DND-41 (cell line): ENCODE measurements at regions not wholly inside any gene's neighbourhood (a gene's known extent, or its start where the extent isn't known, plus 50 kb on each side); places are given as distances from the start of the nearest gene placed in this dataset.

Experiments used
- EZH2 ChIP-seq: IDR thresholded peaks from 3 replicates; pipeline ENCODE4 v1.6.1; 2012; ENCODE audit warnings: borderline replicate concordance, low read depth, mild to moderate bottlenecking, moderate library complexity, low read length, inconsistent platforms; ENCODE audit not compliant: severe bottlenecking
- TF ChIP-seq, protein P1 (sequence below): IDR thresholded peaks from 2 replicates; pipeline ENCODE4 v1.5.1; 2012; ENCODE audit warnings: borderline replicate concordance, low read length, moderate library complexity, mild to moderate bottlenecking; ENCODE audit not compliant: poor library complexity, severe bottlenecking; ENCODE audit errors: extremely low read depth

- TF ChIP-seq, protein P1, sequence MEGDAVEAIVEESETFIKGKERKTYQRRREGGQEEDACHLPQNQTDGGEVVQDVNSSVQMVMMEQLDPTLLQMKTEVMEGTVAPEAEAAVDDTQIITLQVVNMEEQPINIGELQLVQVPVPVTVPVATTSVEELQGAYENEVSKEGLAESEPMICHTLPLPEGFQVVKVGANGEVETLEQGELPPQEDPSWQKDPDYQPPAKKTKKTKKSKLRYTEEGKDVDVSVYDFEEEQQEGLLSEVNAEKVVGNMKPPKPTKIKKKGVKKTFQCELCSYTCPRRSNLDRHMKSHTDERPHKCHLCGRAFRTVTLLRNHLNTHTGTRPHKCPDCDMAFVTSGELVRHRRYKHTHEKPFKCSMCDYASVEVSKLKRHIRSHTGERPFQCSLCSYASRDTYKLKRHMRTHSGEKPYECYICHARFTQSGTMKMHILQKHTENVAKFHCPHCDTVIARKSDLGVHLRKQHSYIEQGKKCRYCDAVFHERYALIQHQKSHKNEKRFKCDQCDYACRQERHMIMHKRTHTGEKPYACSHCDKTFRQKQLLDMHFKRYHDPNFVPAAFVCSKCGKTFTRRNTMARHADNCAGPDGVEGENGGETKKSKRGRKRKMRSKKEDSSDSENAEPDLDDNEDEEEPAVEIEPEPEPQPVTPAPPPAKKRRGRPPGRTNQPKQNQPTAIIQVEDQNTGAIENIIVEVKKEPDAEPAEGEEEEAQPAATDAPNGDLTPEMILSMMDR, result no peak
- no peak for TF ChIP-seq EZH2
These were observed 208.2 kb upstream of the TMTC1 start for GRCh38 chr12:29991924-29992323.
